Natural killer cell treated with Interleukin-12 subunit alpha and Interleukin-12 subunit beta and Interleukin-15 and Interleukin-18, amount 100 ng/mL, for 72 hours (primary cell): ENCODE measurements at regions not wholly inside any gene's neighbourhood (a gene's known extent, or its start where the extent isn't known, plus 50 kb on each side); places are given as distances from the start of the nearest gene placed in this dataset.

Experiments
- ATAC-seq, 2 donors: fragments of 150-1000 bp; cut with Tn5 transposase in 1 of 2; sonication (Bioruptor Pico), chemical (Tn5 transposase) in 1 of 2; 2 replicates each; pipeline ENCODE4 v1.10.0; 2021
- DNase-seq: peaks from one replicate; pipeline ENCODE4 v3.0.0; 2022; ENCODE audit warnings: low spot score
- H3K27ac Mint-ChIP-seq, 2 donors: 1 replicate in 1 of 2; 2 replicates in 1 of 2; pipeline ENCODE4 v1.8.0; 2022; ENCODE audit warnings: mixed read lengths in 2 of 2, mild to moderate bottlenecking in 1 of 2, moderate library complexity in 1 of 2
- H3K27me3 Mint-ChIP-seq, 2 donors: 1 replicate in 1 of 2; 2 replicates in 1 of 2; pipeline ENCODE4 v1.8.0; 2022; ENCODE audit warnings: mixed read lengths in 2 of 2
- H3K36me3 Mint-ChIP-seq: one replicate; pipeline ENCODE4 v1.8.0; 2022; ENCODE audit warnings: mixed read lengths
- H3K4me1 Mint-ChIP-seq, 2 donors: 1 replicate in 1 of 2; 2 replicates in 1 of 2; pipeline ENCODE4 v1.8.0; 2022; ENCODE audit warnings: low read depth in 2 of 2, mixed read lengths in 2 of 2, mild to moderate bottlenecking in 1 of 2
- H3K4me3 Mint-ChIP-seq: one replicate; pipeline ENCODE4 v1.8.0; 2022; ENCODE audit warnings: mixed read lengths
- H3K9me3 Mint-ChIP-seq: 2 replicates; pipeline ENCODE4 v1.8.0; 2022; ENCODE audit warnings: mixed read lengths

DNA sequence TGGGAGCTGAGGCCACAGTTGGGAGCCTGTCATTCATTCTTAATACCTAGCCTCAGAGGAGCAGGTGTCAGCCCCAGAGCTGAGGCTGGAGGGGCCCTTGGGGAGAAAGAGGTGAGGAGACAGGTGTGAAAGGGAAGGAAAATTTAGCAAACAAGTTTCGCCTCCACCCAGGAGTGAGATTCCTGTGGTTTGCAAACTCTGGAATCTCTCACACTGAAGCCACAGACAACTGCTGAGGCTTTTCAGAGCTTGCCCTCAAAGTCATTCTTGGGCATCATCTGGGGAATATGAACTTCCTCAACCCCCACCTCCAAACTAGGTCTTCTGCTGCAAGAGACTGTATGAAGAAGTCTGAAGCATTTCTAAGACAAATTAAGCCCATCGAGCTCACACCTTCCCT is 589.5 kb upstream of the TBX3 start:
- H3K4me1 Mint-ChIP-seq = no peaks in the 10 kb centered on the region
- DNase-seq (no peak), ATAC-seq (no peak)
- peaks cover 3% of the 10 kb centered on the region for H3K9me3 Mint-ChIP-seq
- no peak overlapping the region for H3K27ac Mint-ChIP-seq
- H3K36me3 Mint-ChIP-seq = no peaks in the 10 kb centered on the region
- H3K27me3 Mint-ChIP-seq = no peaks in the 10 kb centered on the region
- no peak overlapping the region for H3K4me3 Mint-ChIP-seq

DNA sequence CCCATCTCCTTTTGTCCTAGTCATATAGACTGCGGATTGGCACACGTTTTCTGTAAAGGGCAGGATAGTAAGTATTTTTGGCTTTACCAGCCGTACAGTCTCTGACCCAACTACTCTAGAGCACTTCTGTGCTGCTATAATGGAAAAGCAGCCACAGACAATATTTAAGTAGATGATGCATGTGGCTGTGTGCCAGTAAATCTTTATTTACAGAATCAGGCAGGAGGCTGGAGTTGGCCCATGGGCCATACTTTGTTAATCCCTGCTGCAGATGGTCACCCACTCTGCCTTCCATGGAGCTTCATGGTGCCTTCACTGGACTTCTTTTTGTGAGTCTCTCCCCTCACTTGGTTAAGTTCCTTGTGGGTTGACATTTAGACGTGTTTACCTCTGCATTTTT is 584.5 kb upstream of the TBX3 start:
- H3K9me3 Mint-ChIP-seq = peaks cover 7% of the 10 kb centered on the region
- no peaks in the 10 kb centered on the region for H3K27me3 Mint-ChIP-seq
- H3K4me1 Mint-ChIP-seq = no peaks in the 10 kb centered on the region
- ATAC-seq (no peak), DNase-seq (no peak)
- no peak overlapping the region for H3K4me3 Mint-ChIP-seq
- H3K27ac Mint-ChIP-seq = no peak overlapping the region
- no peaks in the 10 kb centered on the region for H3K36me3 Mint-ChIP-seq

DNA sequence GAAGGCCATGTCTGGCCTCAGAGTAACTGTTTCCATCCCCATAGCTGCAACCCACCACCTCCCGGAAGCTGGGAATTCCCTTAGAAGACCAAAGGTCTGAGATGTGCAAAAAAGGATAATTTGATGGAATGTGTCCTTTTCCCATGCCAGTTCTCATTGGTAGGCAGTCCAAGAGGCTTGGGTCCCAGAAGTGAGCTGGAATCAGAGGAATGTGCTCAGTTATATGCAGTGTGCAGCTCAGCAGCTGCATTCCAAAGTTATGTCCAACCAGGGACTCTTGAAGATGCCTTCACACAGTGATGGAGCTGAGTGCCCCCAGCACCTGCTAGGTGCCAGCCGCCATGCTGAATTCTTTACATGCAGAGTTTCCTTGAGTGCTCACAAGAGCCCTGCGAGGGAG is 583.9 kb upstream of the TBX3 start:
- Mint-ChIP-seq H3K9me3 (peaks cover 7% of the 10 kb centered on the region), H3K4me1 (no peaks in the 10 kb centered on the region), H3K27ac (no peak overlapping the region), H3K27me3 (no peaks in the 10 kb centered on the region), H3K36me3 (no peaks in the 10 kb centered on the region), H3K4me3 (no peak overlapping the region)
- no peak for ATAC-seq
- DNase-seq = no peak

DNA sequence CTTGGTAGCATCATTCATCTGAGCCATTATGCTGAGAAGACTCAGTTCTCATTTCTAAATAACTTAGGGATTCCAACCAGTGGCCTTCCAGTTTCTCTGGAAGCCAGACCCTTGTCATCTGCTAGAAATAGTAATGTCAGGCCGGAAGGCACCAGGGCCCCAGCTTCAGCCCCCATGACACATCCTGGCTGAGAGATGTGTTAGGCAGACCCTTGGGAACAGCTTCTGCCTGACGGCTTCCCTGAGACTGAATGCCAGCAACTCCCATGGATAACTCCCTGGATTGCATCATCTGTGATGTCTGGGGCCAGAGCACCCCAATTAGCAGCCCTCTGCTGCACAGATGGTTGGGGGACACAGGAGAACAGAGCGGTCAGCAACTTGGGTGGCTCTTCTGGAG is 583.5 kb upstream of the TBX3 start:
- Mint-ChIP-seq H3K9me3 (peaks cover 7% of the 10 kb centered on the region), H3K4me3 (no peak overlapping the region), H3K27me3 (no peaks in the 10 kb centered on the region), H3K4me1 (no peaks in the 10 kb centered on the region), H3K27ac (no peak overlapping the region), H3K36me3 (no peaks in the 10 kb centered on the region)
- no peak for ATAC-seq
- no peak for DNase-seq

DNA sequence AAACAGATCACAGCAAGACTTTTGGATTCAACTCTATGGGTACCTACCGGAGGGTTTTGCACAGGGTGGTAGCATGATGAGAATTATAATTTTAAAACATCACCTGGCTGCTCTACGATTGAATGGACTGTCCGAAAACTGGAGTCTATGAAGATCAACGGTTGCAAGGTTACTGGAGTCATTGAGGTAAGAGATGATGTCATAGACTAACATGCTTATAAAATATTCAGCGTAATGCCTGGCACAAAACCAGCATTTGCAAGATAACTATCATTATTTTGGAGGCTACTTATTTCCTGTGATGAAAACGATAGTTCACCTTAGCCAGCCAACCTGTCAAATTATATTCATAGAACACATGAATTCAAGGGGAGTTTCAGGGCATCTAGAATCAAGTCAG is 580.6 kb upstream of the TBX3 start:
- no peak overlapping the region for H3K4me3 Mint-ChIP-seq
- DNase-seq = no peak

DNA sequence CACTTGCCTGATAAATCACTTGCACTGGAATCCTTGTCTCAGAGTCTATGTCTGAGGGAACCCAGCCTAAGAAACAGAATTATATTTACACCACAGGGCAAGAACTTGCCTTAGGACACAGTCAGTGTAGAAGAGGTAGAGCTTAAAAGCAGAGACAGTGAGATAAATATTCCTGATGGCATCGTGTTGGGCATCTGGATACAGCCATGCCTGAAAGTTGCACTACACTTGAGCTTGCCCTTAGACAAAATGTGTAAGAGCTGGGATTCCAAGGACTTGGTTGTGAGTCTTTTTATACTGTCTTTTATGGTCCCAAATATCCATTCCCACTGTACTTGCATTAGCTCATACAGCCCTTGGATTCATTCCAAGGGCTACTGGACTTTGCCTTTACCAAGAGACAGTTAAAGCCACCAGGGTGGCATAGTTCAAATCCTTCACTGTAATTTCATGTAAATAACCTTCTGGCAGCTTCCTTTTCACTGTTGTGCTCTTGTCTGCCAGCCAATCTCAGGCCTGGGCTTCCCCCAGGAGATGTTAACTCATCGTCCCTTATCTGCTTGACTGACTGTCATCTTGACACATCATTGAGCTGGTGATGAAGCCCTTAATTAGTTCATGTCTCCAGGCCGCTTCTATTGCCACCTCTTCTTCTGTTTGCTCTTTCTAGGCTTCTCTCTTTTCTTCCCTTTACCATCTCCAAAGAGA is 577.9 kb upstream of the TBX3 start:
- Mint-ChIP-seq H3K4me1 (no peaks in the 10 kb centered on the region), H3K4me3 (no peak overlapping the region), H3K9me3 (peaks cover 4% of the 10 kb centered on the region), H3K36me3 (no peaks in the 10 kb centered on the region), H3K27ac (no peak overlapping the region), H3K27me3 (no peaks in the 10 kb centered on the region)
- no peak for DNase-seq
- ATAC-seq = no peak

More for the DNA sequence above, 580.6 kb upstream of the TBX3 start:
- no peak for ATAC-seq
- Mint-ChIP-seq H3K36me3 (no peaks in the 10 kb centered on the region), H3K4me1 (no peaks in the 10 kb centered on the region), H3K9me3 (peaks cover 4% of the 10 kb centered on the region), H3K27me3 (no peaks in the 10 kb centered on the region), H3K27ac (no peak overlapping the region)

DNA sequence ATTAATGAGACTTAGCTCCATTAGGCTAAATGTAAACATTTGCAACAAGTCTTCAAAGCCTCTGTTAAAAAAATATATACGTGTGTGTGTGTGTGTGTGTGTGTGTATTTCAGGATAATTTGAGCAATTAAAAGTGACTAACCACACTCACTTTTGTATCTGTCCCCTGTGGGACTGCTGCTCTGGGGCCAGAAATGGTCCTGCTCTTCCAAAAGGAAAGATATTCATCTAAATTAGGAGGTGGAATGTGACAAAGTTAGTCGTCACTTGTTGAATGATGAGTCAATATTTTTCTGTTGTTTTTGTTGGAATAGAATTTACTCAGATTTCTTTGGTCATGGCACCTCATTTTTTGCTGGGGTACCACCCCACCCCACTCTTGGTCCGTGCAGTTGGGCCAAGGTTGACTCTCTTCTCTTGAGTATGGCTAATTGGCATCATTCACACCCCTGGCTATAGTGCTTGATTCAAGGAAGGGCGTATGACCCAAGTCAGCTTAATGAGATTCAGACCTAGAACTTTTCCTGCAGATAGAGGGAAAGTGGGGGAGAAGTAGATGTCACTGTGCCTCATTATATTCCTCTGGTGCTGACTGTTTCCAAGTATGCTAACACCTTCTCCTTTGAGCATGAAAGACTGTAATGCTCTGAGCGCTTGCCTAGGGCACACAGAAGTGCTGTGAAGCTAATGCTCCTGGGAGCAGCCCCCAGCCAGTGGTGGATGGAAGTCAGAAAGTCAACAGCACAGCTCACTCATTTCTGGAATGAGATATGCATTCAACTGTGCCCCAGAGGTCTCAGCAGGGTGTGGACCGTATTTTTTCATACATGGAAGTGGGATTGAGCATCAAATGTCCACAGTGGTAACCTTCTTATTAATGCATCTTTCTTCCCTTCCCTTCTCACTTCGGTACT is 577.0 kb upstream of the TBX3 start:
- Mint-ChIP-seq H3K27me3 (no peaks in the 10 kb centered on the region), H3K36me3 (no peaks in the 10 kb centered on the region), H3K27ac (no peak overlapping the region), H3K4me3 (no peak overlapping the region), H3K9me3 (peaks cover 4% of the 10 kb centered on the region), H3K4me1 (no peaks in the 10 kb centered on the region)
- no peak for DNase-seq
- no peak for ATAC-seq

DNA sequence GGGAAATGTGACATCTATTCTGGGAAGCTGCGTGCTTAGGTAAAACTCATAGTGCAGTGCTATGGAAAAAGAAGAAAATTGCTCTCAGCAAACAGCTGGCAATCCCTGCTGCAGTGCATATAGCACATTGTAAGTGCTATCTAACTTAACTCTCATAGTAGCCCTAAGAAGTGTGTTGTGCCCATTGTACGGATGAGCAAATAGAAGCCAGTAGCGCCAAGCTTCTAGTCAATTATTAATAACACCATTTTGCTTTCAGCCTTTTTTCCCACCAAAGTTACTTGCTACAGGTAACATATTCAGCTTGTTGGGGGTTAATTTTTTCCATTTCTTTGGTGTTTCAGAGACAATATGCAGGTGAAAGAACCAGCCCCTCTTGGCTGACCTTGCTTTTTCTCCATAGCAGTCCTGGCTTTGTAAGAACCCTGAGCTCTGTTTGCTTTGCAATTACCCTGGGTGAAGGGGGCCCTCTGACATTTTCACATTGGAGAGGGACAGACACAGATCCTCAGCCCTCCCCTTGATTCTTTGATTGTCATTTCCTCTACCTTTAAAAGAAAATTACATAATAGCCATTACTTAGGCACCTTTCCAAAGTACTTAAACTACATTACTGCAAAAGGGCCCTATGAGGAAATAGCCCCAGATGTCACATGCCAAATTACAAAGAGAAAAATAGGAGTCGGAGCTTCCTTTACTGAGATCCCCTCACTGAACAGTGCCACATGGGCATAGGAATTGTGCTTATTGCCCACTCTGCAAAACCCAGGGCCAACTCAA is 576.2 kb upstream of the TBX3 start:
- Mint-ChIP-seq H3K36me3 (no peaks in the 10 kb centered on the region), H3K4me1 (no peaks in the 10 kb centered on the region), H3K9me3 (peaks cover 4% of the 10 kb centered on the region), H3K4me3 (no peak overlapping the region), H3K27me3 (no peaks in the 10 kb centered on the region), H3K27ac (no peak overlapping the region)
- DNase-seq (no peak), ATAC-seq (no peak)

DNA sequence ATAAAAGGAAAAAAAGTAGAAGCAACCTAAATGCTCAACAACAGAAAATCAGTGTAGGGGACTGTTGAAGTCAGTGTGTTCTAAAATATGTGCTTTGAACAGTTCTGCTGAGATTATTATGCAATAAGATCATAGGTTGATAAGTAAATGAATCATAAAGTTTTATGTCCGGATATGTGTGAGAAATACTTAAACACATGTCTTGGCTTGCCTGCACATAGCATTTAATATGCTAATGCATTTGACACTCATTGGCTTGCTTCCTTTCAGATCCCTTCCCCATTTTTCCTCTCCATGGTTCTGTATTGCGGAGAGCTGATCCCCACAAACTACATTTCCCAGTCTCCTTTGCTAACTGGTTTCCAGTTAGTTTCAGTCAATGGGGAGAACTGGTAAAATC is 573.8 kb upstream of the TBX3 start:
- peaks cover under 1% of the 10 kb centered on the region for H3K9me3 Mint-ChIP-seq
- ATAC-seq = no peak
- no peak overlapping the region for H3K27ac Mint-ChIP-seq
- no peak for DNase-seq
- no peaks in the 10 kb centered on the region for H3K36me3 Mint-ChIP-seq
- no peak overlapping the region for H3K4me3 Mint-ChIP-seq
- H3K27me3 Mint-ChIP-seq = no peaks in the 10 kb centered on the region
- H3K4me1 Mint-ChIP-seq = no peaks in the 10 kb centered on the region

DNA sequence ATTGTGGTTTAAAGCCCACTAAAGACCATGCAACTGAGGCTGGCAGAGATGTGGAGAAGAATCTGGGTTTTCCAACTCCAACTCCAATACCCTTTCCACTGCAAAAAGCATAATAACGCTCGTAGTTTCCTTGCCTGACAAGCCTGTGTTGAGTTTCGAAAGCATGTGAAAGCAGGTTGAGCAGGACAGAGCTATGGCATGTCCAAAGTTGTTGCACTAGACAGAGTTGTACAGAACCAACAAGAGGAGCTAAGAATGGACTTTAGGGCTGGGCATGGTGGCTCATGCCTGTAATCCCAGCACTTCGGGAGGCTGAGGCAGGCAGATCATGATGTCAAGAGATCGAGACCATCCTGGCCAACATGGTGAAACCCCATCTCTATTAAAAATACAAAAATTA is 572.0 kb upstream of the TBX3 start:
- Mint-ChIP-seq H3K36me3 (no peaks in the 10 kb centered on the region), H3K27ac (no peak overlapping the region)

DNA sequence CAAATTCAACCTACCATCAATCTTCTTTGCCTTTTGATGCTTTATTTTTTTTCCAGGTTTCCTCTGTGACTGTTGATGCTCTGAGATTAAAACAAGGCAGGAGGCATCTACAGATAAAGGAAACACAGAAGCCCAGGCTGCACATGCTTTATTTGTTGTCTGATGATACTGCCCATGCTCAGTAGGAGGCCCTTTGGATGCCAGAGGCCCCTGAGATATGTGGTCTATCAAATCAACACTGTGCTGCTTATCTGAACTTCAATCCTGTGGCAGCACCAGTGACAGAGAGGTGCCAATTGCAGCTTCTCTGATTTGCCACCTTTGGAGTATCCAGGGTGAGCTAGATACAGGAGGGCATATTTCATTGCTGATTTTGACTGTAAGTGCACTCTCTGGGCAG is 571.3 kb upstream of the TBX3 start:
- H3K27ac Mint-ChIP-seq = no peak overlapping the region
- no peak overlapping the region for H3K4me3 Mint-ChIP-seq
- no peaks in the 10 kb centered on the region for H3K4me1 Mint-ChIP-seq
- no peaks in the 10 kb centered on the region for H3K36me3 Mint-ChIP-seq
- ATAC-seq = no peak
- DNase-seq = no peak
- peaks cover 6% of the 10 kb centered on the region for H3K9me3 Mint-ChIP-seq
- H3K27me3 Mint-ChIP-seq = no peaks in the 10 kb centered on the region

More for the DNA sequence above, 572.0 kb upstream of the TBX3 start:
- DNase-seq (no peak), ATAC-seq (no peak)
- Mint-ChIP-seq H3K4me3 (no peak overlapping the region), H3K9me3 (peaks cover 6% of the 10 kb centered on the region), H3K27me3 (no peaks in the 10 kb centered on the region), H3K4me1 (no peaks in the 10 kb centered on the region)

DNA sequence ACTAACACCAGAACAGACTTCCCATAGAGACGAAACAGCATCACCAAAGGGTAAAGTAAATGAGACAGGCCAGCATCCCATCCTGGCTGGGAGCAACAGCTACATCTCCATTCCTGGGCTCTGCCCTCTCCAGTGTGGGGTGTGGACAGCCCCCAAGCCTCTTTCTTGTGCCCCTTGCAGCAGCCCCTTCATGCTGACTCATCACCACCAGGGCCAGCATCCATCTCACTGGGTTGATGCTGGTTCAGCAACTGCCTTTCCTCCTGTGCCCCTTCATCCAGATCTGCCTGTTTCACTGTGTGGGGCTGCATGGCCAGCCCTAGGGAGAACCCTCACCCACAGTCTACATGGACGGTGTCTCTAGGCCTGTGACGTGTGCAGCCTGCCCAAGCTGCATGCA is 569.1 kb upstream of the TBX3 start:
- no peak for ATAC-seq
- Mint-ChIP-seq H3K4me1 (no peaks in the 10 kb centered on the region), H3K9me3 (peaks cover 6% of the 10 kb centered on the region), H3K36me3 (no peaks in the 10 kb centered on the region), H3K4me3 (no peak overlapping the region), H3K27me3 (no peaks in the 10 kb centered on the region), H3K27ac (no peak overlapping the region)
- DNase-seq = no peak

DNA sequence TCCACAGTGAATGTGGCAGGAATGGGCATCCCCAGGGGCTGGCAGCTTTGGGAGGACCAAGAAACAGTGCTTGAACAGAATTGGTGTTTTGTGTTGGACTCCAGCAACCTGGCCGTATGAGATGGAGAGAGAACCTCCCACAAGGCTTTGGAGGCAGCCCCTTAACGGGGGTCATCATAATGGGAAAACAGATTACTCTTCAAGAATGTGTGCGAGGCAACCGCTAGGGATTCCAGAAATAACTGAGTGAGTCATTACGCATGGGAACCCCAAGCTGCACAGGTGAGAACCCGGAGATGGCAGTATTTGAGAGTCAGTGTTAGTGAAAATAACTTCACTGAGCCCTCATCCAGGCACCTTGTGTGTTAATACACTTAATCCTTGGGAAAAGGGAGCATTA is 567.8 kb upstream of the TBX3 start:
- H3K27ac Mint-ChIP-seq = no peak overlapping the region
- no peaks in the 10 kb centered on the region for H3K27me3 Mint-ChIP-seq
- no peak for DNase-seq
- no peak for ATAC-seq
- H3K9me3 Mint-ChIP-seq = peaks cover 6% of the 10 kb centered on the region
- no peaks in the 10 kb centered on the region for H3K4me1 Mint-ChIP-seq
- no peaks in the 10 kb centered on the region for H3K36me3 Mint-ChIP-seq
- no peak overlapping the region for H3K4me3 Mint-ChIP-seq
